Calu3 (cell line): ENCODE measurements at regions not wholly inside any gene's neighbourhood (a gene's known extent, or its start where the extent isn't known, plus 50 kb on each side); places are given as distances from the start of the nearest gene placed in this dataset.

Source experiments
- BruUV-seq: library from RNA; stranded (reverse); fragments of 400-500 nt; replicated peaks from 2 replicates; lab custom pipeline; 2021; lab: Mats Ljungman, UMichigan
- CTCF ChIA-PET: fragments of 300-600 bp; sonication (Branson Sonifier 250); formaldehyde crosslinking; loops from one replicate; lab custom pipeline; 2022; ENCODE audit warnings: antibody characterized with exemption; lab: Charles Lee
- DNase-seq: peaks from one replicate; pipeline ENCODE4 v3.0.0; 2022
- H3K27ac Mint-ChIP-seq: one replicate; pipeline ENCODE4 v1.8.0; 2022; ENCODE audit warnings: mixed read lengths; ENCODE audit not compliant: unreplicated experiment
- H3K27me3 Mint-ChIP-seq: one replicate; pipeline ENCODE4 v1.8.0; 2022; ENCODE audit warnings: mixed read lengths; ENCODE audit not compliant: unreplicated experiment
- H3K36me3 Mint-ChIP-seq: one replicate; pipeline ENCODE4 v1.8.0; 2022; ENCODE audit warnings: mild to moderate bottlenecking, moderate library complexity, mixed read lengths; ENCODE audit not compliant: insufficient read depth, unreplicated experiment
- H3K4me1 Mint-ChIP-seq: one replicate; pipeline ENCODE4 v1.8.0; 2022; ENCODE audit warnings: mild to moderate bottlenecking, low read depth, mixed read lengths; ENCODE audit not compliant: unreplicated experiment
- H3K4me3 Mint-ChIP-seq: one replicate; pipeline ENCODE4 v1.8.0; 2022; ENCODE audit warnings: mild to moderate bottlenecking, low read depth, moderate library complexity, mixed read lengths; ENCODE audit not compliant: unreplicated experiment
- H3K9me3 Mint-ChIP-seq: one replicate; pipeline ENCODE4 v1.8.0; 2022; ENCODE audit warnings: low read depth, mixed read lengths; ENCODE audit not compliant: unreplicated experiment
- CTCF ChIP-seq: fragments of 200-600 bp; IDR thresholded peaks from one replicate; pipeline ENCODE4 v1.8.0; 2022; ENCODE audit warnings: antibody characterized with exemption; ENCODE audit not compliant: unreplicated experiment
- intact Hi-C: fragments of 100-400 bp; cut with micrococcal nuclease; formaldehyde crosslinking; loops from one replicate; pipeline ENCODE4 v1.10.0; 2022; ENCODE audit not compliant: unreplicated experiment

GRCh38 chr6:168242940-168243225 is 76.7 kb downstream of the DACT2 start:
- CTCF ChIA-PET = no interaction called here
- TF ChIP-seq CTCF = no peak
- no peak overlapping the region for H3K27ac Mint-ChIP-seq
- peaks cover 11% of the 10 kb centered on the region for H3K4me1 Mint-ChIP-seq
- no peaks in the 10 kb centered on the region for H3K36me3 Mint-ChIP-seq
- no peaks in the 10 kb centered on the region for H3K9me3 Mint-ChIP-seq
- peaks cover 86% of the 10 kb centered on the region for H3K27me3 Mint-ChIP-seq
- no peak for DNase-seq
- no peak overlapping the region for H3K4me3 Mint-ChIP-seq
- no TSS peak for BruUV-seq
- intact Hi-C loops = no loop called here

- Mint-ChIP-seq H3K27ac (no peak overlapping the region), H3K4me3 (no peak overlapping the region), H3K36me3 (no peaks in the 10 kb centered on the region), H3K4me1 (peaks cover 7% of the 10 kb centered on the region), H3K27me3 (peaks cover 80% of the 10 kb centered on the region), H3K9me3 (no peaks in the 10 kb centered on the region)
- intact Hi-C loops = no loop called here
- no peak for DNase-seq
- CTCF ChIA-PET = no interaction called here
- BruUV-seq = no TSS peak
- TF ChIP-seq CTCF = no peak
Observed at GRCh38 chr6:168242111-168242939, 77.3 kb downstream of the DACT2 start.

DNA sequence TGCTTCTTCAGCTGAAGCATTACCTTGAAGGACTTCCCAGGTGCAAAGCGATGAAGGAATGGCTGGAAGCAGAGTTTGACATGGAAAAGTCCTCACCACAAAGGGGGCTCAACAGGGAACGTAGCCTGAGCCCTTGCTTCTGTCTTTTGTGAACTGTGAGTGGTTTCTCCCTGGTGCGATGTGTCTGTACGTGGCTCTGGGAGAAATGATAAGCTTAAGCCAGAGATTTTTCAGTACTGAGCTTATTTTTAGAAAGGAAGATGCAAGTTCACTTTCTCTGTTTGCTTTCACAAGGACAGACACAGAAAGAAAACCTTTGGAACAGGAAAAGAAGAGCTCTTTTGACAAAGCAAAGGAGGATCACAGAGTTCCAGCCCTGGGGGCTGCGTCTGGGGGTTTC is 79.4 kb downstream of the DACT2 start:
- Mint-ChIP-seq H3K27me3 (peaks cover 67% of the 10 kb centered on the region), H3K27ac (no peak overlapping the region), H3K9me3 (no peaks in the 10 kb centered on the region), H3K4me1 (peaks cover 7% of the 10 kb centered on the region), H3K36me3 (no peaks in the 10 kb centered on the region), H3K4me3 (no peak overlapping the region)
- DNase-seq = no peak
- TF ChIP-seq CTCF = no peak
- CTCF ChIA-PET = no interaction called here
- no TSS peak for BruUV-seq
- intact Hi-C loops = no loop called here

DNA sequence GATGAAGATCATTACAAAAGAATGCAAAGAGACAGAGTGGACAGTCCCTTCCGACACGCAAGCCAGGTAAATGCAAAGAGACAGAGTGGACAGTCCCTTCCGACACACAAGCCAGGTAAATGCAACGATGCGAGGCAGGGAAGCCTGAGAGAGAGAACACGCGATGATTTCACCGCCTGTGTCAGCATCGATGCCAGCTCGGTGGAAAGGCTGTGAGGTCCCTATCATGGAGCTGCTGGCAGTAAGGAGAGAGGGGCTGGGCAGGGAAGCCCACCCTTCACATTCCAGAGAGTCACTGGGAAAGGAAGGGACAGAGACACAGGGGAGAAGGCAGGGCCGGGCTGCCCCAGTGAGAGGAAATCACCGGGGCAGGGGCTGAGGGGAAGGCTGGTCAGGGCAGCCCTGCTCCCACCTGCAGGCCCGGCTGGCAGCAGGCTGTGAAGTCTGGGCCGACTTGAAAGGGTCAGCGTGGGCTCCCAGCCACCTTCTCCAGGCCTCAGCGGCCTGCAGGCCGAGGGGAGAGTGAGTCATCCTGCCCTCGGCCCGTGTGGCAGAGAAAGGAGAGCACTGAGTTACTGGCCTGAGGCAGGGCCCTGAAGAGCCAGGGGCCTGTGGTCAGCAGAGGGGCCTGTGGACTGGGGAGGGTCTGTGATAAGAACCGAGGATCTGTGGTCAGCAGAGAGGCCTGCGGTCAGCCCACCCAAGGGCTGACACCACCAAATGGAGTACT is 80.4 kb downstream of the DACT2 start:
- Mint-ChIP-seq H3K9me3 (no peaks in the 10 kb centered on the region), H3K4me1 (peaks cover 7% of the 10 kb centered on the region), H3K36me3 (no peaks in the 10 kb centered on the region), H3K27ac (no peak overlapping the region), H3K4me3 (no peak overlapping the region), H3K27me3 (peaks cover 57% of the 10 kb centered on the region)
- TF ChIP-seq CTCF = no peak
- intact Hi-C loops = no loop called here
- CTCF ChIA-PET = no interaction called here
- peak; percentile 33 for DNase-seq
- BruUV-seq = no TSS peak
